ENCODE measurements at regions not wholly inside any gene's neighbourhood (a gene's known extent, or its start where the extent isn't known, plus 50 kb on each side); places are given as distances from the start of the nearest gene placed in this dataset.

GRCh38 chr3:106720510-106720909, 656.7 kb upstream of the CCDC54 start:
- TF ChIP-seq POLR2A (IDR thresholded peaks at IDR 0.05) (no peak), CTCF (IDR thresholded peaks at IDR 0.05) (no peak)
- H3K36me3 ChIP-seq, result no peaks in the 10 kb centered on the region
- no peak overlapping the region for H3K4me3 ChIP-seq (replicated peaks in 1 of 3)
- DNase-seq, result no peak
- H3K27me3 ChIP-seq, result no peaks in the 10 kb centered on the region
- no peaks in the 10 kb centered on the region for H3K4me1 ChIP-seq
- H3K9me3 ChIP-seq, result no peaks in the 10 kb centered on the region
- intact Hi-C loops (cut with DNase I), result no loop called here
- no peak overlapping the region for H3K27ac ChIP-seq
- WGBS, 2 donors, result 85 to 93% methylated on average over 7 to 9 of the region's 9 CpGs

GRCh38 chr3:106725566-106725965, 651.7 kb upstream of the CCDC54 start:
- whole genome bisulfite sequencing, 2 donors, result 64 to 65% methylated on average over 3 of the region's 3 CpGs
- DNase-seq, result no peak
- Histone ChIP-seq H3K36me3 (no peaks in the 10 kb centered on the region), H3K27ac (no peak overlapping the region), H3K4me1 (no peaks in the 10 kb centered on the region), H3K9me3 (no peaks in the 10 kb centered on the region), H3K27me3 (no peaks in the 10 kb centered on the region), H3K4me3 (replicated peaks in 1 of 3) (no peak overlapping the region)
- intact Hi-C loops (cut with DNase I), result no loop called here
- TF ChIP-seq CTCF (IDR thresholded peaks at IDR 0.05) (no peak), POLR2A (IDR thresholded peaks at IDR 0.05) (no peak)

GRCh38 chr3:106728315-106729098, 648.7 kb upstream of the CCDC54 start:
- no peak overlapping the region for H3K27ac ChIP-seq
- H3K4me3 ChIP-seq (replicated peaks in 1 of 3), result no peak overlapping the region
- H3K36me3 ChIP-seq, result no peaks in the 10 kb centered on the region
- TF ChIP-seq CTCF (IDR thresholded peaks at IDR 0.05) (no peak), POLR2A (IDR thresholded peaks at IDR 0.05) (no peak)
- no peaks in the 10 kb centered on the region for H3K9me3 ChIP-seq
- no peaks in the 10 kb centered on the region for H3K4me1 ChIP-seq
- H3K27me3 ChIP-seq, result no peaks in the 10 kb centered on the region
- WGBS, 2 donors, result 68 to 77% methylated on average over 5 of the region's 5 CpGs
- no peak for DNase-seq
- intact Hi-C loops (cut with DNase I), result no loop called here

- intact Hi-C loops (cut with DNase I), result no loop called here
- Histone ChIP-seq H3K4me1 (no peaks in the 10 kb centered on the region), H3K27me3 (no peaks in the 10 kb centered on the region), H3K36me3 (no peaks in the 10 kb centered on the region), H3K27ac (no peak overlapping the region), H3K9me3 (no peaks in the 10 kb centered on the region), H3K4me3 (replicated peaks in 1 of 3) (no peak overlapping the region)
- 87 to 89% methylated on average over 1 of the region's 1 CpG for WGBS, 2 donors
- TF ChIP-seq POLR2A (IDR thresholded peaks at IDR 0.05) (no peak), CTCF (IDR thresholded peaks at IDR 0.05) (no peak)
- DNase-seq, result no peak
Observed at GRCh38 chr3:106729481-106729880, 647.8 kb upstream of the CCDC54 start.

GRCh38 chr3:106731230-106731629, 646.0 kb upstream of the CCDC54 start:
- intact Hi-C loops (cut with DNase I), result no loop called here
- TF ChIP-seq POLR2A (IDR thresholded peaks at IDR 0.05) (no peak), CTCF (IDR thresholded peaks at IDR 0.05) (no peak)
- H3K27me3 ChIP-seq, result no peaks in the 10 kb centered on the region
- H3K4me3 ChIP-seq (replicated peaks in 1 of 3), result no peak overlapping the region
- no peak overlapping the region for H3K27ac ChIP-seq
- no peaks in the 10 kb centered on the region for H3K4me1 ChIP-seq
- no peak for DNase-seq
- H3K36me3 ChIP-seq, result no peaks in the 10 kb centered on the region
- no peaks in the 10 kb centered on the region for H3K9me3 ChIP-seq
- 89 to 93% methylated on average over 2 of the region's 2 CpGs for WGBS, 2 donors
